Right lobe of liver (tissue), 6 donors: ENCODE measurements at regions not wholly inside any gene's neighbourhood (a gene's known extent, or its start where the extent isn't known, plus 50 kb on each side); places are given as distances from the start of the nearest gene placed in this dataset.

ENCODE experiments used
- ATAC-seq, 4 donors: fragments of 200-7000 bp; cut with Tn5 transposase; one replicate each; pipeline ENCODE4 v1.9.1; 2020; ENCODE audit warnings: mild to moderate bottlenecking in 4 of 4, moderate library complexity in 4 of 4
- DNase-seq, 3 donors: peaks; one replicate each; pipeline ENCODE4 v3.0.0-alpha.2; 2020
- H3K27ac ChIP-seq, 3 donors: fragments of 200-600 bp; one replicate each; pipeline ENCODE4 v1.8.0; 2022
- H3K27me3 ChIP-seq, 2 donors: fragments of 200-600 bp; one replicate each; pipeline ENCODE4 v1.8.0; 2022
- H3K36me3 ChIP-seq, 4 donors: fragments of 200-600 bp; sonication (generic) in 1 of 4; one replicate each; pipeline versions ENCODE4 v1.5.1 to v1.8.0; 2017 to 2022; ENCODE audit warnings: control low read depth in 1 of 4
- H3K4me1 ChIP-seq, 4 donors: fragments of 200-600 bp; sonication (generic) in 1 of 4; one replicate each; pipeline versions ENCODE4 v1.5.1 to v1.8.0; 2017 to 2022; ENCODE audit warnings: control low read depth in 1 of 4
- H3K4me3 ChIP-seq, 3 donors: fragments of 200-600 bp; one replicate each; pipeline ENCODE4 v1.8.0; 2022
- H3K9me3 ChIP-seq, 4 donors: fragments of 200-600 bp; sonication (generic) in 1 of 4; one replicate each; pipeline versions ENCODE4 v1.5.1 to v1.8.0; 2017 to 2022; ENCODE audit warnings: control low read depth in 1 of 4
- CTCF ChIP-seq, 4 donors: fragments of 200-600 bp in 3 of 4; fragments of 450-650 bp in 1 of 4; IDR thresholded peaks; one replicate each; pipeline versions ENCODE4 v1.5.1 to v1.8.0; 2016 to 2022; ENCODE audit warnings: antibody characterized with exemption in 4 of 4, mild to moderate bottlenecking in 2 of 4
- POLR2A ChIP-seq: fragments of 450-650 bp; IDR thresholded peaks from one replicate; pipeline ENCODE4 v1.6.1; 2017; ENCODE audit warnings: antibody characterized with exemption, mild to moderate bottlenecking
- WGBS: methylation state at CpG from one replicate; pipeline ENCODE4 v1.1.6; 2018; ENCODE audit warnings: low coverage, low lambda C conversion rate; ENCODE audit not compliant: insufficient coverage; ENCODE audit errors: missing lambda C conversion rate; 5-methylcytosine and 5-hydroxymethylcytosine counted together
- intact Hi-C, 2 donors: fragments of 100-400 bp; cut with DNase I; formaldehyde crosslinking; loops; one replicate each; pipeline versions ENCODE4 v1.11.2 to v1.14.1; 2022
- donor health status: DM: no; HTN: yes; CAD: no.
- donor health status: DM: no; HTN: no; CAD: no.
- donor health status: DM: no; HTN: no; CAD: no.
- donor health status: DM: no; HTN: yes; CAD: no.
- donor health status: DM: no; HTN: yes; CAD: no.

DNA sequence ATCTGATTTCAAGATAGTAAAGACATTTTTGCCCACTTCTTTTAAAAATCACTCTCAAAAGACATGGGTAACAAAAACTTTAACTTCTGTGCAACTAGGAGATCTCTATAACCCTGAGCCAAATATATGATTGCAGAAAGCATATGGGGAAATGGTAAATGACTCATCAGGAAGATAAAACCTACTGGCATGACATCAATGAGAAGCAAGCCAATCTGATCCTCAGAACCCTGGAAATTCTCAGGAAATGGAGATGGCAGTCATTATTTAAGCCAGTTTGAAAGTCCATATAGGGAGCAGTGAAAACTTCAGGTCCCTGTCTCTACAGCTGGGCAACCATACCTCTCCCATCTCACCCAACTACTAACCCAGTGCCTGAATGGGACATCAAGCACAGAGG is 249.7 kb upstream of the NREP start:
- Histone ChIP-seq H3K27ac (no peak overlapping the region), H3K4me3 (no peak overlapping the region), H3K36me3 (no peaks in the 10 kb centered on the region), H3K9me3 (no peaks in the 10 kb centered on the region), H3K4me1 (no peaks in the 10 kb centered on the region), H3K27me3 (no peaks in the 10 kb centered on the region)
- intact Hi-C loops, result no loop called here
- DNase-seq (no peak), ATAC-seq (no peak)
- no peak for TF ChIP-seq CTCF (IDR thresholded peaks at IDR 0.05)
- no peak for TF ChIP-seq POLR2A

DNA sequence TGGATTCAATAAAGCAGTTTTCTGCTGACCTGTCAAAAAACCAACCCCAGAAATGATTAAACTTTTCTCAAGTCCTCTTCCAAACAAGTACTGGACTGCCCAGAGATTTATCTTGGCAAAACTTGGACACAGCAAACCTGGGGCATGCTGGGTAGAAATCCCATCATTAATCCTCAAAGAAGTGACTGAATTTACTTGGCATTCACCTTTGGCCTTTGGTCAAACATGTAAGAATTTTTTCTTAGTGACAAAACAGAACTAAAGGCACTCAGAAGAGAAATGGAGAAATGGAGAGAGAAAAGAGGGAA is 248.6 kb upstream of the NREP start:
- TF ChIP-seq CTCF (IDR thresholded peaks at IDR 0.05) (no peak), POLR2A (no peak)
- ATAC-seq (no peak), DNase-seq (no peak)
- H3K9me3 ChIP-seq, result no peaks in the 10 kb centered on the region
- H3K27ac ChIP-seq, result no peak overlapping the region
- no peaks in the 10 kb centered on the region for H3K27me3 ChIP-seq
- intact Hi-C loops, result no loop called here
- no peak overlapping the region for H3K4me3 ChIP-seq
- no peaks in the 10 kb centered on the region for H3K36me3 ChIP-seq
- no peaks in the 10 kb centered on the region for H3K4me1 ChIP-seq

DNA sequence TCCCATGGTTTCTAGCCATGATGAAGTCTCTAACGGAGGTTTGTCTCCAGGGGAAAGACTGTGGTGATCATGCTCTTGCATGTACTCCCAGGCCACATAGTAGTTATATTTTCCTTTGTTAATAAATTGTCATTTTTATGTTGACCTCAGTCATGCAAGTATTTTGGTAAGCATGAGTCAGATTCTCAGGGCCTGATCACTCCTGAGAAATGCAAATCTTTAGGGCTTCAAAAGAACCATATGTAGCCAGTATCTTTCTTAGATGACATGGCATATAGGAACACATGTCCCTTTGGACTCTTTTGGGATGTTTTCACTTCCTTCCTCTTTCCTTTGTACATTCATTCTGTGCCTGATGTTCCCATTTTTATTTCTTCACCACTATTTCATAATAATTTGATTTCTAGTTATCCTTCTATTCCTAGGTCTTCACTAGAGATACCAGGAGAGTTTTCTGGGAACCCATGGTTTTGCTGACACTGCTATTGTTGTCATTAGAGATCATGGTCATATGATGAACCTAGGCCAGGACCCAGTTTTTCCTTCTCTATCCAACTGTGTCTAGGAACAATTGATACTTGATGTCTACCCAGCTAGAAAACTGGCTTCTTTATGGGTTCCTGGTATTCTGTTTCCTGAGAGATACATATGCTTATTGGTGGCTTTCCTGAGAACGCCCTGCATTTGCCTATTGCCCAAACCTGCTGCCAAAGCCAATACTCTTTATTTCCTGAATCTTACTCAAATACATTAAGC is 248.1 kb upstream of the NREP start:
- Histone ChIP-seq H3K9me3 (no peaks in the 10 kb centered on the region), H3K4me3 (no peak overlapping the region), H3K4me1 (no peaks in the 10 kb centered on the region), H3K36me3 (no peaks in the 10 kb centered on the region), H3K27me3 (no peaks in the 10 kb centered on the region), H3K27ac (no peak overlapping the region)
- WGBS, result 48% methylated on average over 2 of the region's 2 CpGs
- DNase-seq (no peak), ATAC-seq (no peak)
- TF ChIP-seq POLR2A, result no peak
- TF ChIP-seq CTCF (IDR thresholded peaks at IDR 0.05), result no peak
- intact Hi-C loops, result no loop called here

DNA sequence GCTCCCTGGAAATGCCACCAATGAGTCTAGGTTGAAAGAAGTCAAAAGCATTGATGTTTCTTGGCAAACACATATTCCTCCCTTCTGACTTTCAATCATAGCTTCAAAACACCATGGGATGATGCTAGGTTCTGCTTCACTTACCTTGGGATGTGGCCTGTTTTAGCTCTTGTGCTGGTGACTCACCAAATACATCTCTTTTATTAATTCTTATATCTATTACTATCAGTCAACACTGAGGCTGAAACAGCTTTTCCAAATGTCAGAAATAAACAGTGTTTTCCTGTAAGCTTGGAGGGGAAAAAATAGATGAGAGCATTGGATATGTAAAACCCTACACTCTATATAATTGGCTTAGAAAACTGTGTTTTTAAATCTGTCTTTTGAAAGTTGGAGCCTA is 245.4 kb upstream of the NREP start:
- H3K4me3 ChIP-seq, result no peak overlapping the region
- no peak overlapping the region for H3K27ac ChIP-seq
- H3K9me3 ChIP-seq, result no peaks in the 10 kb centered on the region
- no peak for ATAC-seq
- DNase-seq, result no peak
- no peaks in the 10 kb centered on the region for H3K4me1 ChIP-seq
- TF ChIP-seq CTCF (IDR thresholded peaks at IDR 0.05) (no peak), POLR2A (no peak)
- no peaks in the 10 kb centered on the region for H3K36me3 ChIP-seq
- no peaks in the 10 kb centered on the region for H3K27me3 ChIP-seq
- intact Hi-C loops, result no loop called here

GRCh38 chr5:111999286-111999685 is 242.3 kb upstream of the NREP start:
- no peak for ATAC-seq
- intact Hi-C loops, result no loop called here
- 50% methylated on average over 1 of the region's 1 CpG for WGBS

More at GRCh38 chr5:111999286-111999685, 242.3 kb upstream of the NREP start:
- Histone ChIP-seq H3K4me3 (no peak overlapping the region), H3K4me1 (no peaks in the 10 kb centered on the region), H3K36me3 (no peaks in the 10 kb centered on the region), H3K27me3 (no peaks in the 10 kb centered on the region), H3K27ac (no peak overlapping the region), H3K9me3 (no peaks in the 10 kb centered on the region)
- TF ChIP-seq POLR2A, result no peak
- TF ChIP-seq CTCF (IDR thresholded peaks at IDR 0.05), result no peak
- no peak for DNase-seq
